GM18511 (cell line): ENCODE measurements at regions not wholly inside any gene's neighbourhood (a gene's known extent, or its start where the extent isn't known, plus 50 kb on each side); places are given as distances from the start of the nearest gene placed in this dataset.

Experiments used
- ATAC-seq: cut with Tn5 transposase; IDR thresholded peaks from one replicate; pipeline ENCODE4 v1.9.1; 2021; ENCODE audit warnings: mild to moderate bottlenecking, moderate library complexity; ENCODE audit not compliant: unreplicated experiment

DNA sequence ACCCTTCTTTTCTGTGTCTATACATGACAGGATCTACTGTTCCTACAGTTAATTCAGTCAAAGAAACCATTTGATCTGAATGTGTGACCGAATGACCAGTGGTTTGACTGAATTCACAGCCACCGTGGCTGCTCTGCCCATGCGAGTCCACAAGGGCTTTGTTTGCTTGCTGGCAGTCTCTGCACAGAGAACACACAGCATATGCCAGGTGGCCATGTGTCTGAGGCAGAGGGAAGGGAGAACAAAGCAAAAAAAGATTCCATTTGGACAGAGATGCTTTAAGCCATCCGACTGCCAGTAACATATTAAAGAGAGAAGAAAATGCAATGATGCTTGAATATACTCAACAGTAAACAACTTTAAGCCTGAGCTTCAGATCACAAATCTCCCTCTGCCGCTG, 737.8 kb upstream of the CXADR start:
- ATAC-seq: no peak

DNA sequence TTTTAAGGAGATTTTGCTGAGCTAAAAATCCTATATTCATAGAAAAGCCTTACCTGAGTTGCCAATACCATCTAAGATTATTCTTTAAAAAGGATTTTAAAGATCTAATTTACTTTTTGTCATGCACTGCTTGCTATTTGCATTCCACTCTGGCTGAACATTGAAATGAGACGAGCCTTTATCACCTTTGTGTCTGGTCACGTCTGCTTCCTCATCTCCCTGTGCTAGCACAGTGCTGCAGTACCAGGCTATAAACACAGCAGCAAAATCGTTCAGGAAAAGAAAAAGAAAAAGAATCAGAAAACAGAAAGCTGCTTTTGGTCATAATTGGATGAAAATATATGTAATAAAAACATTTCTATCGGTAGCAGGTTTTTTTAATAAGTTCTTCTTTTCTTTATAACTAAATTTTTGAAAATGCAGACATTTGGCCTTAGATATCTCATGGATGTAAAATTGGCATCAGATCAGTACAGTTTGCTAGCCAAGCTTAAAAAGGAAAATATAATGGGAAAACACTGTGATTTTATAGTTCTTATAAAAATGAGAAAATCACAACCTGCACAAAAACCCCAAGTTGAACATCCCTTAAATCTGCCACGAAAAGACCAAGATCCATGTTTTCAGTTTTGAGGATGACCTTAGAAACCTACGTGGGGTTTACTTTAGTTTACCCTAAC, 735.7 kb upstream of the CXADR start:
- ATAC-seq: no peak

DNA sequence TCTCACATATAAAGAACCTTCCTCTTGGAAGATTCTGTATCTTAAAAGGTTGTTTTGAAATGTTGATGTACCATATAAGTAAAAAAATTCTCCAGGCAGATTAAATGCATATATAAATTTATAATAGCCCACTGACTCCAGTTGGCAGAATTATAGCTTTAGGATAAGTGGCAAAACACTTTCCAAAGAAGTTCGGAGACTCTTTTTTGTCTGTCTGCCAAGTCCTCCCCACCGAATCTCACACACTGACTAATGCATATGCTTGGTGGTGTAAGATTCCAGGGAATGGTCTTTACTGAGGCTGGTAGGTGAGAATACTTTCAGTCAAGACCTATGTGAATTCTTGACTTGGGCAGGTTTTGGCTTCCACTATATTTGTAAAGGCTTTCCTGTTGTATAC, 724.3 kb upstream of the CXADR start:
- no peak for ATAC-seq

DNA sequence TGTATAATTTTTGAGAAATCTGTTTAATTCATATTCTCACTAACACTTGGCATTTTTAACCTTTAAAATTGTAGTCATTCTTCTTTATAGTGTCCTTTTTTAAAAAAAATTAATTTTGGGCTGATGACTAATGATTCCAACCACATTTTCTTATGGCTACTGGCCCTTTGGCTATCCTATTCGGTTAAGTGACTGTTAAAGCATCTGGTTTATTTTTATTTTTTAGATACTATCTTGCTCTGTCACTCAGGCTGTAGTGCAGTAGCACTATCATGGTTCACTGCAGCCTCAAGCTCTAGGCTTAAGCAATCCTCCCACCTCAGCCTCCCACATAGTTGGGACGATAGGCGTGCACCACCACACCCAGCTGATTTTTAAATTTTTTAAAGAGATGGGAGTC, 723.2 kb upstream of the CXADR start:
- ATAC-seq: no peak

DNA sequence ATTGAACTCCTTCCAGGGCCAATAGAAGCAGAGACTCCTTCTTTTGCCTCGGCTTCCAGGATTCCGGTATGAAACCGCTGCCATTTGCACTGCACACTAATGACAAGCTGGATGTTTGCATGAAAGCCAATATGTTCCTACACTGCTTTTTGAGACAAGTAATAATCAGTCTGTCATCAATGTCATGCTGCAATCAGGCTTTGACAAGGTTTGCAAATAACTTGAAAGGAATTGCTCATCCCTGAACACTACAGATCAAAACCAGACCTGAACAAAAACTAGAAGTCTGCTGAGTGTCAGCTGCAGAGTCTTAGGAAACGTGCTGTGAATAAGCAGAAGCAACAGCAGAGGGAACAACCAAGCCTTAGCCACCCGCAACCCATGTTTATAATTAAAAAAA, 720.7 kb upstream of the CXADR start:
- ATAC-seq: no peak

DNA sequence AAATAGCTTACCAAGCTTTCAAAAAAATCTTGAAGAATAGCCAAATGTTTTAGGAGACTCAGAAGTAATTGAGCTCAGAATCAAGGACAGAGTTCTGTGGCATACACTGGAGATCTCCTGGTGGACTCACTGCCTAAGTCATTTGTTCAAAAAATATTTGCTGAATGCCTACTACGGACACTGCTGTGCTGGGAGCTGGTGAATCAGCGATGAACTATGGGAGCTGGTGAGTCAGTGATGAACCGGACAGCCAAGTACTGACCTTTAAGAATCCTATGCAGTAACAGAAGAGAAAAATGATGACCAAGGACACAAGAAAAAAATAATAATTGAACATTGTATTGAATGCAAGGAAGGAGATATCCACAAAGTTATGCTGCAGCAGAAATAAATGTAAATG, 717.9 kb upstream of the CXADR start:
- no peak for ATAC-seq

DNA sequence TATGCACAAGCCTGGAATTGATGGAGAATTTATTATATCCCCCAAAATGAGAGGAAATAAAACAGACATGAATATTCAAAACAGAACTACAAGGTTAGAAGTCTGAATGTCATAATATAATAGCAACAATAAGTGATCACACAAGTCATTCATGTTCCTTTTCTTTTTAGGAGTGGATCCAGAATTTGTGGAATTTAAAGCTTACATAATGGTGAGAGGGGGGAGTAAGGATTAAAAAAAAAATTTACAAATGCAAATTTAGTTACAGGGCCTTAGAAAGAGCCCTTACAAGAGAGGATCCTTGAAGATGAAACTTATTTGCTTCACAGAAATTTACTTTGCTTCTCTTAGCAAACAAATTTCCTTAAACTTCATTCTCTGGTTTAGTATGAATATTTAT, 716.1 kb upstream of the CXADR start:
- ATAC-seq: no peak

DNA sequence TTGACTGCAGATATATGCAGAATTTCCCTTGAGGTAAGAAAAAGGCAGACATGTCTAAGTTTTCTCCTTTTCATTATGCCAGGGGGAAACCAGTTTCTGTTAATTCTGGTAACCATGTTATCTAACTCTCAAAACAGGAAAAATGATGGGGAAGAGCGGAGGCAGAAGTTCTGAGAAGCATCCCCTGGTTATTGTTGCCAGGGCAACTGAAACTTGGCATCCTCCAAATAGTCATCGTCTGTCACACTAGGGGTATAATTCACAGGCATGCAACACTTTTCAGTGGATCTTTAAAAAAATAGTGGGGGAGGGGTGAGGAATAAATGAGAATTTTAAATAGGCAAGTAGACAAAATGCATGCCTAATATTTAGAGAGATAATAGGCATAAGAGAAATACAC, 715.3 kb upstream of the CXADR start:
- no peak for ATAC-seq

DNA sequence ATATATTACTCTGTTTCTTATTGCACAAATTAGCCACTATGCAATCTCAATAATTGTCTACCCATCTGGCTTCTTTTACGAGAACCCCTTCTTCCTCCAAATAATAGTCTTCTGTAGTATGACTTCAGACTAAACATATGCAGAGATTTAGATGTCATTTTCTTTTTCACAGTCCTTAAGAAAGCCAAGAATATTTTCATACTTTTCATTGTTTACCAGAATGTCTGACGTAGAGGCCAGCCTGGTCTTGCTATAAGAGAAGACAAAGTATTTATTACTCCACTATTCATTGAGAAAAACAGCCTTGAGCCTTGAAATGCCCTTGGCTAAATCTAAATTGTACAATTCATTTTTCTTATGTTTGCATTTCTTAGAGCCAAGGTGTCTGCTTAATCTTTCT, 714.9 kb upstream of the CXADR start:
- ATAC-seq: no peak

DNA sequence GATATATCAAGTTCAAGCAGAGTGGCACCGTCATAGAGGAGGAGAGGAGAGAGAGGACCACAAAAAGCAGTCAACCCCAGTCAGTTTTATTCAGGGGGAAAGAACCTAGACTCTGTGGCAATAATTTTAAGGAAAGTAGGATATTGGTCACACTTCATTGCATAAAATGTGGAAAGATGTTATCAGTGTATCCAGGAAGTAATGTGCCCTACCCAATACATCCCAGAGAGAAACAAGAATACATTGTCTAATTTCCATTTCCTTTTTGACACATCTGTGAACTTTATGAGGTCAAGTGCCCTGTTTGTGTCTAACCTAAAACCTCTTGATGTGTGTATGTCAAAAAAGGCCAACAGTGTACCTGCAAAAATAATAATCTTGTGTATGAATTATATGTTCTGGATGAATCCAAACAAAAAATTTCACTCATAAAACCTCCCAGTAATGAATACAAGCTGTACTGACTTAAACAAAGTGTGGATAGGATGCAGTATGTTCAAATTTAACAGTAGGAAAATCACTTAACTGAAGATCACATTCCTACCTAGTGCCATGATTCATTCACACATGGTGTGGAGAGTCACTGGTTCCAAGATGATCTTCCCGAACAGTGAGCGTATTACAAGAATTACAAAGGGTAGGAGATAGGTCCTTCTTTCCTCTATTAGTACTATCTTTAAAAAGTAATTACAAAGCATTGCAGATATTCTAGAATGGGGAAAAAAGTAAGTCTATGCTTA, 712.1 kb upstream of the CXADR start:
- no peak for ATAC-seq

DNA sequence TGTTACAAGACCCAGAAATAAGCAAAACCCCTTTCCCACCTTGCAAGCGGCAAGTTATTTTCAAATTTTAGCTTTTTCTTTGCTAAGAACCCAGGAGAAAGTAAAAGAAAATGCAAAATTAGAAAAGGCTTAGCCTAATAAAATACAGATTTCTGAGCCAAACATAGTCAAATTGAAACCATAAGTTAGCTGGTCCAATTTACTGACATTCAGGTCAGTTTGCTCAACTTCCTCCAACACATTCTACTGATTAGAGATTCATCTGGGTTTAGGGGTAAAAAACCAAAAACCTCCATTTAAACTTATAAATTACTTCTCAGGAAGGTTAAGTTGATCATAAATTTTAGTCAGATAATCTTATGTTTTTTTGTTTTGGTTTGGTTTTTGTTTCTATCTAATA, 701.8 kb upstream of the CXADR start:
- ATAC-seq: no peak

DNA sequence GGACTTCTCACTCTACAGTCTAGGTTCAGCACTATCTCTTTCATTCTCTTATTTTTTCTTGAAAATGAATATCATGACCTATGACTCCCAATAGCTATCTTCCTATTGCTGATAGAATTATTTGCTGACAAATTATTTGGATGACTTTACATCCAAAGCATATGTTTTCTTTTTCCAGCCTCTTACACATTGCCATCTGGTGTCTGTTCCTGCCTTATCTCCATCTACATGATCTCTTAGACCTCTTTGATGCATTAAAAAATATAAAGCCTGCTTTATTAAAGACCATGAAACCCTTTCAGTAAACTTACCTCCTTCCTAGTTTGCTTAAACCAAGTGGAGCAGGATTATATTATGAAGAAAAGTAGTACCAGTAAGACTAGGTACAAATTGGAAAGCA, 700.9 kb upstream of the CXADR start:
- no peak for ATAC-seq

DNA sequence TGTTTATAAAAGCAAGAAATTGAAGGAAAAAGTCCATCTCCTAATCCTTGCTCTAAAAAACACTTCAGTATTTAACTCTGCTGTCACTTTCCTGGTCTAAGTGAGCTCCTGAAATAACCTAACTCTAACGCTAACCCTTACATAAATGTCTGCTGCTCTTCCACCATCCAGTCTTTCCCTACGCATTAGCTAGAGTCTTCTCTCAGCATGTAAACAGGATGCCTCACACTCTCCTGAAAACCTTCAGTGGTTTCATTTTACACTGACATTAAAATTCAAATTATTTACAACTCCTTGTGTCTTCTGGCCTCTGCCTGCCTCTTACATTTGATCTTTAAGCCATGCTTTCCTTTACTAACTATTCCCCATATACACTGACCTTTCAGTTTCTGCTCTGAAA, 697.6 kb upstream of the CXADR start:
- no peak for ATAC-seq

DNA sequence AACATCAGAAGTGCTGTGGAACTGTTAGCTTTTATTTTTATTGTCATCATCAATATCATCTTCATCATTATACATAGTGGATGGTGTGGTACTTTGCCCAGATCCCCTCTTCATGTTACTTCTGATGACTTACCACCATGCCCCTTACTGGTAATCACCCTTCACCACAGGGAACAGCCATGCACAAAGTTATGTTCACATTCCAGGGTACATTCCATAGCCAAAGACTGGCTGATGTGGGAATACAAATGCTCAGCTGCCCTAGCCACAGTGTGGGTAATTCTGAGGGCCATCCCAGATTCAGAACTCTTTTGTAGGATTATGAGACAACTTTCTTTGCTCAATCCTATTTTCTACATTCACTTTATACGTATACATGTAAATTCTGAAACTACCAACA, 691.3 kb upstream of the CXADR start:
- no peak for ATAC-seq

DNA sequence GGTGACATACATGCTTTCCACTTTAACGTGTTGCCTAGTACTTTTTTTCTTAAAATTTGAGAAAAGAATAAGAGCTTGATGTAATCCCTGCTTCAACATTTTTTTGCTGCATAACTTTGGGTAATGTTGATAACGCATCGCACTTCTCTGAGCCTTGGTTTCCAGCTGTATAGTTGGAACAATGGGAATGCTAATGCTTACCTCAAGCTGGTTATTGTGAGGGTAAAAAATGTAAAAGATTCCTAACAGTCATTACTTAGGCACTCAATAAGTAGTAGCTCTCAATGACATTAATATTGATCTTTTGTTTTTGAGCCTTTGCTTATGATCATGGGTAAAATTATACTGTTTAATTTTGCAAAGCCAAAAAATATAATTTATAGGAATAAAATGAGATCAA, 683.3 kb upstream of the CXADR start:
- ATAC-seq: no peak

DNA sequence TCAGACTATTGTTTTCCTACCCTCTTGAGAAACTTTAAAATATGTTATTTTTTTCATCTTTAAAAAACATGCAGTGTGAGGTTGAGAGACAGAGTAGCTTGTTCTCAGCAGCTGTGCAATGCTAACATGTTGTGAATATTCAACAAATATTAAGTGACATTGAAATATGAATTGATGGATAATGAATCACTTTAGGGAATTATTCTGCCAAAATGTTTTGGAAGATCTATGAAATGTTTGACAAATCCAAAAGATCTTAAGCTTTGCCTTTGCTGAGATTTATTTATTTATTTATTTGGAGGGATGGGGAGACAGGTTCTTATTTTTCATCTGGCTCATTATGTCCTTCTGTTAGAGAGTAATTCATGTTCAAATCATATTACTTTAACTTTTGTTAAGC, 680.1 kb upstream of the CXADR start:
- ATAC-seq: no peak

DNA sequence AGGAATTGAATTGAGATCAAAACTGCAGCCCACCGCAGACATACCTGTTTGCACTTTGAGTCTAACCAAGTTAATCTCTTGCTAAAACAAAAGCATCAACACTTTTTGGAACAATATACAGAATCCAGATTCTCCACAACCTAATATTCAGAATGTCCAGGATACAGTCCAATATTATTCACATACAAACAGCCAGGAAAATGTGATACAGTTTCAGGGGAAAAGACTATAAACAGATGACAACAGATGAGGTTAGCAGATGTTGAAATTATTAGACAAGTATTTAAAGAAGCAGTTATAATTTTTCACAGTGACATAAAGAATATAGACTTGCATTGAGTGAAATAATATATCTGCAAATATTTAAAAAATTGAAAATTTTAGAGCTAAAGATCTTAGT, 678.1 kb upstream of the CXADR start:
- no peak for ATAC-seq

DNA sequence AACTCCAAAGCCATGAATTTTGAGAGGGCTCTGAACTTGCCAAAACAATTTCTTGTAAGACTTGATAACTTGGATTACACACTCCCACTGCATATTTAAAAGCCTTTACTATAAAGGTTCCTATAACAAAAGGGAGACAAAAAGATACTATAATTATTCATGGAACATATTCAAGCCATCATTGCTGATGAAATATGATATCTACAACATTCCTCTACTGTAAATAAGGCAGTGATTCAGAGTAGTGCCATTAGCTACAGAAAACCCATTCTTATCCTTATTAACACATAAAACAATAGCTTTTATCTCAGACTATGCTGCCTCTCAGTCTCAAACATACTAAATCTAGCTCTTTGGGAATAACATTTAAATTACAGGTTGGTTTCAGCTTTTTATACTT, 675.5 kb upstream of the CXADR start:
- ATAC-seq: no peak

DNA sequence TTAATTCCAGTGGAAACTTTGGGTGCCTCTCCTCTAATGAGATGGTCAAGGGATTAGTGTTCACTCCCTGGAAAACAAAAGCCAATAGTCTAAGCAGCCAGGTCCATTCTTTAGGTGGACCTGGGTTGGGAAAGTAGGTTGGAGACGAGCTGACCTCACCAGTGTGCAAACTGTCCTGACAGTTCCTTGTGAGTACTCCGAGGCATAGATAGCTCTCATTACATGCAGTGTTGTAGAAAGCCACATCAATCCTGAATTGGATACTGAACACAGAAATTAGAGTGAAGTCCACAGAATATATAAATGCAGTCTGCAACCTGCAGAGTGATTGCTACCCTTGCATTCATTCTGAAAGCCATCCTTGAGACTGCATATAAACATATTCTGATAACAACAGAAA, 675.1 kb upstream of the CXADR start:
- ATAC-seq: no peak

DNA sequence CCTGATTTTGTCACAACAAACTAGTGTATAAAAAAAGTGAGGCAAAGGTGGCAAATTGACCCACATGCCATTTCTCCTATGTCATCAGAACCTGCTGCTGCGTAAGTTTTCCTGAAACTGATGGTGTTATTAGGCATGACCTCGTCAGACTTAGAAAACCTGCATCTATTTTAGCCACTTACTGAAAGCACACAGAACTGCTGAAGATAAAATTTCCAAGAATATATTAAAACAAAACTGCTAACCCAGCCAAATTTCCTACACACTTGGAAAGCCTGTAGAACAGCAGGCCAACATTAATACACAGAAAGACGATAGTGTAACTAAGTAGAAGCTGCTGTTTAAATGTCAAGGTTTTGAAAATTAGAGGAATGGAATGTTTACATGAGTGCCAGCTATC, 674.5 kb upstream of the CXADR start:
- no peak for ATAC-seq

DNA sequence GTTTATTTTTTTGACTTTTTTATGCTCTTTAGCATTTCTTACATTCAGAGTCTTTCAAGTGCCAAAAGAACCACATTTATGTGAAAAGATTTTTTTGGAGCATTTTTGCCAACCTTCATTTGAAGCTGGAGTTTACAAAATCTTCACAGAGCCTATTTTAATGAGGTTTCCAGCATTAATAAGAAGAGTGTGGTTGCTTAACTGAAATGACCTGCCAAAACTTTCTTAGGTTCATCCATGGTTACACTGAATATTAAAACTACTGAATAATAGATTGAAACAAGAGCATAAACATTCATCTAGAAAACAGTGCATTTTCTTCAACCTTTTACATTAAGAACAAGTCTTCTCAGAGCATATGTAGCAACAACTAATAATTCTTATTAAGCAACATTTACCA, 672.3 kb upstream of the CXADR start:
- ATAC-seq: no peak

DNA sequence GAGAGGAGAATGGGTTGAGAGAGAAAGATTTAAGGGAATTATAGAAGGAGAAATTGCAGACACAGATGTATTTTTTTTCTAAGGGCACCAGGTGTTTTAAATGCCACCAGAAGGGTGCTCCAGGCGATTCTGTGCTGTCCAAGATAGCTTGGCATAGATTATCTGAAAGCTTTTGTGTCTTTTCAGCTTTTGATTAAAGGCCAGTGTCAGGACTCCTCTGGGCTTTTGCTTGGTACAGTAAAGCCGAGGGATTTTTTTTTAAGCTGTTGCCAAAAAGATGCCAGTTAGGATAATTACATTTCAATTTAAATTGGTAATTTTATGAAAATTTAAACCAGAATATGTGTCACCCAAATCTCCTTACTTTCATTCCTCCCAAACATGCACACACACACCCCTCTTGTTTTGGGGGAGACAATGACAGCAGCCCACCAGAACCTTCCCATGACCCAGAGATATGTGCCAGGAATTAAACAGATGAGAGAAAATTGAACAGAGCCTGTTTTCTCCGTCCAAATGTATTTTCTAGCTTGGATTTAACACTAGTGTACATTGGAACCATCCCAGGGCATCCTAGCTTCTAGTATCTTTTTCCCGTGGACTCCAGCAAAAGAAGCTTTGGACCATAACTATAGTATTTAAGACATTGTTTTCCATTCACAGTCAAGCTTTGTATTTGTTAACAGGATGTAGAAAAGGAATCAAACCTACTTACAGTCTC, 670.7 kb upstream of the CXADR start:
- ATAC-seq: no peak
